Embryonic facial prominence (tissue), 1 donor: ENCODE measurements at regions not wholly inside any gene's neighbourhood (a gene's known extent, or its start where the extent isn't known, plus 50 kb on each side); places are given as distances from the start of the nearest gene placed in this dataset.
"Not testable (repeated sequence)": the region's sequence is repeated elsewhere in the genome, so short reads cannot be mapped to it uniquely, and the experiment has no call there.

Source experiments
- DNase-seq: peaks from one replicate; pipeline ENCODE4 v3.0.0-alpha.2; 2016; ENCODE audit errors: extremely low spot score

DNA sequence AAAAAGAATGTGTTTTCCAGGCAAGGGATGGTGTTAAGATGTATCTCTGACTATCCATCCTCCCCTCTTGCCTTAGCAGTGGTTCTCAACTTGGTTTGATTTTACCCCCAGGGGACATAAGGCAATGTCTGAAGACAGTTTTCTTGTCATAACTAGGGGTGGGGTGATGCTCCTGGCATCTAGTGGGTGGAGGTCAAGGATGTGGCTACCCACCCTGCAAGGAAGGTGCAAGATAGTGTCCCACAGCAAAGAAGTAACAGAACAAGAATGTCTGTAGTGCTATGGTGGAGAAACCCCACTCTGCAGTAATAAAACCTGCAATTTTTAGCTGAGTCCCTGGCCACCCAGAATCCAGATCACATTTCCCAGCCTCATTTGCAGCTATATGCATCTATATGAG, 81.2 kb upstream of the TBL1X start:
- no peak for DNase-seq

DNA sequence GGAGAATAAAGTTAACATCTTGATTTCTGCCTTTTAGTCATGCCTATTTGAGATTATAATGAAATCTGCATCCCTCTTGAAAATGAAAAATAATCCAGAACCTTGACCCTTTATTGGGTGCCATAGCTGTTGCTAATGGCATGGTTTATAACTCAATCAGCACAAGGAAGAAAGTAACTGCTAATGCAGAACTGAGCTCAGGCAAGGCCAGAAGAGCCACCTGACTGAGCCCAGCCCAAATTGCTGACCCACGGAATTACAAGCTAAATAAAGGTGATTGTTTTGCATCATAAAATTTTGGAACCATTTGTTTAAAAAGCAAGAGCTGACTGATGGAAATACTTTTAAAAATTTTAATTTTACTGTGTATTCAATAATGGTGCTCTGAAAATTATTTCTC, 76.4 kb upstream of the TBL1X start:
- no peak for DNase-seq

DNA sequence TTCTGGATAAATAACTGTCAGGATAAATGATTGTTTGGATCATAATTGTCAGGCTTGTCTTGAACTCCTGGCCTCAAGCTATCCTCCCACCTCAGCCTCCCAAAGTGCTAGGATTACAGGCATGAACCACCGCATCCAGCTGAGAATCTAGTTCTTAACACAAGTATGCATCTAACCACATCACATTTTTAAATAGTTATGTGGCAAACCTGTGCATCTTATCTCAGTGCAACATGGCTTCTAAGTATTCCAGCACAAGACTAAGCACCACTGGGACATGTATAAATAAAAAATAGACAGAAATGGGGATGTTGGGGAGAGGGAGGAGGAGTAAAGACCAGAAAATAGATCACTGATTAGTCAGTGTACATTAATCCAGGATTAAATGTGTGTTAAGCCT, 74.7 kb upstream of the TBL1X start:
- DNase-seq = no peak

DNA sequence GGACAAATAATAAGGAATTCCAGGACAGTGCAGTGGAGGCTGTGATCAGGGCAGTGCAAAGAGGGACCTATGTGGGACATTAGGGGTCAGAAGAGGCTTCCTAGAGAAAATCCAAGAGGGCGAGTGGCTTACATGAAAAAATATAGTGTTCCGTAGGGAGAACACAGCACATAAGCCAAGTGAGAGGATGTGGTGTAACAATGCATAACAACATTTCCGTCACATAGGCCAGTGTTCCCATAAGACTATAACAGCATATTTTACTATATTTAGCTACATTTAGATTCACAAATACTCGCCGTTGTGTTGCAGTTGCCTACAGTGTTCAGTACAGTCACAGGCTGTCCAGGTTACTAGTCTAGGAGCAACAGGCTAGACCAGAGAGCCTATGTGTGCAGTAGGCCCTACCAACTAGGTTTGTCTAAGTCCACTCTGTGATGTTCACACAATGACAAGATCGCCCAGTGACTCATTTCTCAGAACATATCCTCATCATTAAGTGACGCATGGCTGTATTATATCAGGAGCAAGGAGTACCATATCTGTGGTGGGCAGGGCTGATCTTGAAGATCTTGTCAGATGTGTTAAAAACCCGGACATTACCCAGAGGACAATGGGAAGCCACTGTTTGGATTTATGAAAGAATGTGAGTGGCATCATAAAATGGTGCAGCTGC, 74.0 kb upstream of the TBL1X start:
- DNase-seq = no peak

DNA sequence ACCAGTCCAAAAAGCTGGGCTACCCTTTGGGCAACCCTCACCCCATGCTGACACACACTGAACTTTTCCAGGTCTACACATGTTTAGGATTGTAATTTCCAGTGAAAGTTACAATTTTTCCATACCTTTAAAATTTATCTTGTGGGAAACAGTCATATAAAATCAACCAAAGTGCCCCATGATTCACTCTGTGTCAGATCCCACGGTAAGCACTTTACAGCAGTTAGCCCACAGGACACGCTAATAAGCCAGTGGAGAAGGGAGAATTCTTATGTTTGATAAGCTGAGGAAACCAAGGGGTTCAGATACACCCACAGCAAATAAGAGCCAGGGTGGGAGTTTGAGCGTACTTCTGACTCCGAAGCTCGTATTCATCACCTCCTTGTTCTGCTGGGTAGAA, 72.4 kb upstream of the TBL1X start:
- DNase-seq = no peak

DNA sequence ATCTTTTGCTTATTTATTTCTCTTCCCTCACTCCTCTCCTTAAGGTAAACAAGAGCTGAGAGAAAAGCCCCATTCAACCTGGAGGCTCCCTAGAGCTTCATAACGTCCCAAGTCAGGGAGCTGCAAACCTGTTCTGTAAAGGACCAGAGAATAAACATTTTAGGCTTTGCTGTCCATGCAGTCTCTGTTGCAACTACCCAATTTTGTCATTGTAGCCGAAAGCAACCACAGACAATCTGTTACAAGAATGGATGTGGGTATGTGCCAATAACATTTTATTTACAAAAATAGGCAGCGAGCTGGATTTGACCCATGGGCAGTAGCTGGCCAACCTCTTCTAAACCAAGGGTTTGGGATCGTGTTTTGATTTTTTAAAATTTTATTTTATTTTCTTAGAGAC, 71.3 kb upstream of the TBL1X start:
- DNase-seq = no peak

DNA sequence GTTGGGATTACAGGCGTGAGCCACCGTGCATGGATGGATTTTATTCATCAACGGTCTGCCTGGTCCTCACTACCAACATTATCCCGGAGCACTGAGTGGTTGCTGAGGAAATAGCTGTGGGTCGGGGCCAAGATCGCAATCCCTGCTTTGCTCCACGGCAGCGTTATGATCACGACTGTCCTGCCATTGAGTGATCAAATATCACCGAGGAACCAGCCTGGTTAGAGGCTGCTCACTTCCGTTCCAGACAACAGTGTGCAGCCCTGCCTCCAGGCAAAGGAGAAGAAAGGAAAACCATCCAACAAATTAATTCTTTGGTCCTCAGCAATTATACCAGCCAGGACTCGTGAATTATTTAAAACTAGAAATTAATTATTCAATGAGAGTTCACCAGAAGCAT, 70.6 kb upstream of the TBL1X start:
- DNase-seq = no peak

DNA sequence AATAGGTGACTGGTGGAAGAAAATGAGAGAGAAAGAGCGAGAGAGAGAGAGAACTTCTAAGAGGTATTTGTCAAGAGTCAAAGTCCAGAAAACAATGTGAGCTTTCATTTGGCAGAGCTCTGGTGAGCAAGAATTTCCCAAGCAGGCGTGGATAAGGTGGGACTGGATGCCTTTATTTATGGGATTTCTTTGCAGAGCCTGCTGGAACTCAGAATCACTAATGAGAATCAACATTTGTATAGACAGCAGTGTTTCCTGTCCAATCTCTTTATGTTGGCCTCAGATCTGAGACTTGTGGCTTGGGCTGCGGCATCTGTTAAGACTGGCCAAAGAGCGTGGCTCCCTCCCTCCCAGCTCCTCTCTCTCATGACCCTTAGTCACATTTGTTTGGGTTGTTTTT, 67.9 kb upstream of the TBL1X start:
- DNase-seq = no peak

DNA sequence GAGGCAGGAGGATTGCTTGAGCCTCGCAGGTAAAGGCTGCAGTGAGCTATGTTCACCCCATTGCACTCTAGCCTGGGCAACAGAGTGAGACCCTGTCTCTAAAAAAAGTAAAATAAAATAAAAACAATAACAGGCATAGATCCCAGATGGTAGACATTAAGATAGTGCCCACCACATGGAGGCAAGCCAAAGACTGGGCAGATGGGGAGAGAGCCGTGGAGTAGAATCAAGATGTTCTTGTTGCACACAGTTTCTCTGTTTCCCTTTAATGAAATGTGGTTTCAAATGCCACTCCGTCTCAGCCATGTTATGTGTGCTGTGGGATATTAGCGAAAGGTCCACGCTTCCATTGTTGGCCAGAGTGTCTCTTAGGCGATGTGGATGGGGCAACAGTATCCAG, 63.8 kb upstream of the TBL1X start:
- DNase-seq = no peak

DNA sequence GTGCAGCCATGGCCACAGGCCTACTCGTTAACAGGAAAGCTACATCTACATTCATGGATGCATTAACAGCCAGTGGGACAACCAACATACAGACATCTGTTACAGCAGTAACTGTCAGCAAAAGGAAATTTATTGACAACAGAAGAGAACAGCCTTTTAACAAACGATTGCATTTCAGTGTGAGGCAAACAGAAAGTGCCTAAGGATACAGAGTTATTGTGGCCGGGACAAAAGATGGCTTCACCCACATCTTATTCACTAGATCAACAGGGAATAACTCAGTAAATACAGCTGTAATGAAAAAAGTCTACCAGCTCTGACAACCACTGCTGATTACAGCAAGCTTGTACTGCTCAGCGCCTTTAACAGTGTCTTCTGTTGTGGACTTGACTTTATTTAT, 61.5 kb upstream of the TBL1X start:
- DNase-seq = no peak

DNA sequence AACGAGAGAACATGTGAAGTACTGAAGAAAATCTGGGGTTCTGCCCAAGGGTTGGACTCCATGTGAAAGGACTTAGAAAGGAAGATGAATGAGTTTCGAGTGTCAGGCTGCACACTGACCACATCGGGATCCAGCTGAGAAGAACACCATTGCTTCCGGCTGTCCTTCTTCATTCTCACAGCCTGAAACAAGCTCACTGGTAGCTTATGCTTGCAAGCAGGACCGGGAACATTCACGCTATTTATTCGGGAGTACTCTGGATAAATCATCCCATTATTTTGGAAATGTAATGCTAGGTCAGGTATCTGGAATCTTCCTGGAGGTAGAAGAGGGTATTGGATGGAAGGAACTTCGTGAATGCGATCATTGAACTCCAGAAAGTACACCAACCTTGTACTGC, 59.2 kb upstream of the TBL1X start:
- not testable (repeated sequence) for DNase-seq

DNA sequence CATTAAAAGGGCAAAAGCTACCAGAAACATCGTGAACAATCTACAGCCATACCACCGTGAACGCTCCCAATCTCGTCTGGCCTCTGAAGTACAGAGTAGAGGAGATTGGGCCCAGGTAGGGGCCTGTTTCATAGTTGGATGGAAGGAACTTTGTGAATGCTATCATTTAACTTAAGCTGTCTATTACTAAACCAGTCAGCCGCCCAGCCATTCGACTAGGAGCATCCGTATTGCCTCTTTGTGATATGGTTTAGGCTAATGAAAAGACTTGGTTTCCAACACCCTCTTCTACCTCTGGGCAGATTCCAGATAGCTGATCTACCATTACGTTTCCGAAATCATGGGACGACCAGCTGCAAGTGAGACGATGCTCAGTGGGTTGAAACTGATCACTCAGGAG, 54.0 kb upstream of the TBL1X start:
- DNase-seq = not testable (repeated sequence)

DNA sequence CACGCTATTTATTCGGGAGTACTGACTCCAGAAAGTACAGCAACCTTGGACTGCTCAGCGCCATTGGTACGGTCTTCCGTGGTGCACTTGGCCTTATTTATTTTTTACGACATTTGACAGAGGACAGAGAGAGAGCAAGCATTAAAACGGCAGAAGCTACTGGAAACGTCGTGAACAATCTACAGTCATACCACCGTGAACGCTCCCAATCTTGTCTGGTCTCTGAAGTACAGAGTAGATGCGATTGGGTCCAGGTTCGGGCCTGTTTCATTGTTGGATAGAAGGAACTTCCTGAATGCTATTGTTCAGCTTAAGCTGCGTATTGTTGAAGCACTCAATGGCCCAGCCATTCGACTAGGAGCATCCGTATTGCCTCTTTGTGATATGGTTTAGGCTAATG, 53.2 kb upstream of the TBL1X start:
- not testable (repeated sequence) for DNase-seq

DNA sequence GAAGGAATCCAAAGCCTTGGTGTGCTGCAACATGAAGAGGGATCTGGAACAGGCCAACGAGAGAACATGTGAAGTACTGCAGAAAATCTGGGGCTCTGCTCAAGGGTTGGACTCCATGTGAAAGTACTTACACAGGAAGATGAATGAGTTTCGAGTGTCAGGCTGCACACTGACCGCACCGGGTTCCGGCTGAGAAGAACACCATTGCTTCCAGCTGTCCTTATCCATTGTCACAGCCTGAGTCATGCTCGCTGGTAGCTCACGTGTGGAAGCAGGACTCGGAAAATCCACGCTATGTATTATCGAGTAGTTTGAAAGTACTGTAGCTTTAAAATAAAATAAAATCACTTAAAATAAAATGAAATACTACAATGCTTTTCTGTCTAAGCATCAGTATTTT, 50.4 kb upstream of the TBL1X start:
- DNase-seq = no peak
